SK-N-SH (cell line): ENCODE measurements at regions not wholly inside any gene's neighbourhood (a gene's known extent, or its start where the extent isn't known, plus 50 kb on each side); places are given as distances from the start of the nearest gene placed in this dataset.

Experiments
- CTCF ChIA-PET: fragments of 300-600, 350-600 bp; formaldehyde crosslinking; extraction: SDS; loops from one replicate; lab custom pipeline; 2021; lab: Yijun Ruan, JAX
- POLR2A ChIA-PET: fragments of 350-600 bp; sonication (Branson Sonifier 250); formaldehyde crosslinking; extraction: SDS; loops from one replicate; lab custom pipeline; 2020; ENCODE audit warnings: antibody characterized with exemption, inconsistent platforms; lab: Yijun Ruan, JAX
- DNase-seq: peaks from one replicate; pipeline ENCODE4 v3.0.0; 2012
- H2AFZ ChIP-seq: fragments of 200-600 bp; sonication (generic); 2 replicates; pipeline ENCODE4 v1.8.1; 2016; ENCODE audit warnings: antibody characterized with exemption, mild to moderate bottlenecking, low read depth
- H3F3A ChIP-seq: fragments of 200-600 bp; sonication (generic); replicated peaks from 2 replicates; pipeline ENCODE3; 2016; ENCODE audit warnings: antibody characterized with exemption, mild to moderate bottlenecking; ENCODE audit not compliant: insufficient read depth
- H3K27ac ChIP-seq, 2 experiments: fragments of 200-500 bp in 1 of 2; fragments of 200-600 bp in 1 of 2; sonication (Bioruptor generic) in 1 of 2; sonication (generic), shearing (Covaris generic) in 1 of 2; 2 replicates each; pipeline versions ENCODE4 v1.5.1 to v1.6.1; 2014 to 2016; ENCODE audit warnings: low read depth in 2 of 2, inconsistent platforms in 1 of 2, low read length in 1 of 2, mild to moderate bottlenecking in 1 of 2, mixed read lengths in 1 of 2
- H3K27me3 ChIP-seq: fragments of 200-600 bp; sonication (generic), shearing (Covaris generic); 2 replicates; pipeline ENCODE4 v1.6.1; 2016; ENCODE audit warnings: mixed run types; ENCODE audit not compliant: insufficient read depth
- H3K36me3 ChIP-seq, 2 experiments: fragments of 200-500 bp in 1 of 2; fragments of 200-600 bp in 1 of 2; sonication (Bioruptor generic) in 1 of 2; sonication (generic) in 1 of 2; replicated peaks in 1 of 2; 2 replicates each; pipeline versions ENCODE3 to v1.5.1; 2014 to 2016; ENCODE audit warnings: low read length in 1 of 2, mild to moderate bottlenecking in 1 of 2; ENCODE audit not compliant: insufficient read depth in 2 of 2, control insufficient read depth in 1 of 2
- H3K4me1 ChIP-seq, 2 experiments: fragments of 200-500 bp in 1 of 2; fragments of 200-600 bp in 1 of 2; sonication (Bioruptor generic) in 1 of 2; sonication (generic), shearing (Covaris generic) in 1 of 2; 2 replicates each; pipeline versions ENCODE4 v1.5.1 to v1.6.1; 2014 to 2016; ENCODE audit warnings: low read depth in 1 of 2, low read length in 1 of 2, mixed run types in 1 of 2; ENCODE audit not compliant: insufficient read depth in 2 of 2, control insufficient read depth in 1 of 2
- H3K4me2 ChIP-seq: fragments of 200-600 bp; sonication (generic), shearing (Covaris generic); 2 replicates; pipeline ENCODE4 v1.6.1; 2017; ENCODE audit warnings: mixed run types
- H3K4me3 ChIP-seq, 2 experiments: fragments of 200-500 bp in 1 of 2; fragments of 200-600 bp in 1 of 2; sonication (Bioruptor generic) in 1 of 2; sonication (generic), shearing (Covaris generic) in 1 of 2; 2 replicates each; pipeline versions ENCODE4 v1.5.1 to v1.8.1; 2014 to 2016; ENCODE audit warnings: low read depth in 2 of 2, inconsistent platforms in 1 of 2, low read length in 1 of 2, mild to moderate bottlenecking in 1 of 2, mixed read lengths in 1 of 2, moderate library complexity in 1 of 2
- H3K79me2 ChIP-seq: fragments of 200-600 bp; sonication (generic); 2 replicates; pipeline ENCODE4 v1.8.1; 2017; ENCODE audit warnings: mild to moderate bottlenecking; ENCODE audit not compliant: insufficient read depth
- H3K9ac ChIP-seq: fragments of 200-600 bp; sonication (generic); 2 replicates; pipeline ENCODE4 v1.6.1; 2017; ENCODE audit warnings: mixed run types
- H3K9me2 ChIP-seq: fragments of 200-600 bp; sonication (generic); 2 replicates; pipeline ENCODE4 v1.6.1; 2017; ENCODE audit warnings: mixed run types
- H3K9me3 ChIP-seq: fragments of 200-600 bp; sonication (generic); 2 replicates; pipeline ENCODE4 v1.6.1; 2017; ENCODE audit warnings: mixed run types, mild to moderate bottlenecking, moderate library complexity
- H4K20me1 ChIP-seq: fragments of 200-600 bp; sonication (generic); 2 replicates; pipeline ENCODE4 v1.6.1; 2017; ENCODE audit warnings: mild to moderate bottlenecking, mixed run types; ENCODE audit not compliant: insufficient read depth
- ELF1 ChIP-seq: IDR thresholded peaks from 2 replicates; pipeline ENCODE4 v1.4.0; 2012
- FOSL2 ChIP-seq: IDR thresholded peaks from 2 replicates; pipeline ENCODE4 v1.4.0; 2012; ENCODE audit warnings: low read depth, mild to moderate bottlenecking, moderate library complexity, borderline replicate concordance
- JUND ChIP-seq: IDR thresholded peaks from 2 replicates; pipeline ENCODE4 v1.4.0; 2012
- MAX ChIP-seq: IDR thresholded peaks from 2 replicates; pipeline ENCODE4 v1.4.0; 2012; ENCODE audit warnings: low read depth
- NFIC ChIP-seq: IDR thresholded peaks from 2 replicates; pipeline ENCODE4 v1.4.0; 2012; ENCODE audit warnings: borderline replicate concordance
- POLR2AphosphoS5 ChIP-seq: IDR thresholded peaks from 2 replicates; pipeline ENCODE4 v1.6.1; 2012; ENCODE audit warnings: low read depth, low read length
- SIN3A ChIP-seq: IDR thresholded peaks from 2 replicates; pipeline ENCODE4 v1.6.1; 2012; ENCODE audit warnings: low read depth, mild to moderate bottlenecking, low read length, moderate library complexity, borderline replicate concordance
- TAF1 ChIP-seq: IDR thresholded peaks from 2 replicates; pipeline ENCODE4 v1.6.1; 2012; ENCODE audit warnings: low read depth, mild to moderate bottlenecking, low read length, moderate library complexity, borderline replicate concordance
- TCF12 ChIP-seq: IDR thresholded peaks from 2 replicates; pipeline ENCODE4 v1.4.0; 2012
- TEAD4 ChIP-seq: IDR thresholded peaks from 2 replicates; pipeline ENCODE4 v1.4.0; 2012; ENCODE audit warnings: mild to moderate bottlenecking, borderline replicate concordance; ENCODE audit not compliant: insufficient read depth
- USF2 ChIP-seq: fragments of 150-350 bp; IDR thresholded peaks from 2 replicates; pipeline ENCODE4 v1.6.1; 2017; ENCODE audit warnings: antibody characterized with exemption, low read length, low read depth, borderline replicate concordance
- YY1 ChIP-seq: IDR thresholded peaks from 2 replicates; pipeline ENCODE4 v1.4.0; 2012; ENCODE audit warnings: low read depth, mild to moderate bottlenecking
- ZBTB33 ChIP-seq: IDR thresholded peaks from 2 replicates; pipeline ENCODE4 v1.4.0; 2012; ENCODE audit warnings: low read depth, borderline replicate concordance
- TF ChIP-seq, protein P1 (sequence below): fragments of 150-350 bp; IDR thresholded peaks from 2 replicates; pipeline ENCODE4 v1.6.1; 2016; ENCODE audit warnings: mild to moderate bottlenecking, low read depth, low read length
- TF ChIP-seq, protein P2 (sequence below): IDR thresholded peaks from 2 replicates; pipeline ENCODE4 v1.4.0; 2012; ENCODE audit warnings: low read depth, borderline replicate concordance
- TF ChIP-seq, protein P3 (sequence below): IDR thresholded peaks from 2 replicates; pipeline ENCODE4; 2012
- TF ChIP-seq, protein P4 (sequence below): fragments of 200-600 bp; sonication (generic); IDR thresholded peaks from 2 replicates; pipeline ENCODE4 v1.6.1; 2017; ENCODE audit warnings: antibody characterized with exemption, mild to moderate bottlenecking, moderate library complexity

DNA sequence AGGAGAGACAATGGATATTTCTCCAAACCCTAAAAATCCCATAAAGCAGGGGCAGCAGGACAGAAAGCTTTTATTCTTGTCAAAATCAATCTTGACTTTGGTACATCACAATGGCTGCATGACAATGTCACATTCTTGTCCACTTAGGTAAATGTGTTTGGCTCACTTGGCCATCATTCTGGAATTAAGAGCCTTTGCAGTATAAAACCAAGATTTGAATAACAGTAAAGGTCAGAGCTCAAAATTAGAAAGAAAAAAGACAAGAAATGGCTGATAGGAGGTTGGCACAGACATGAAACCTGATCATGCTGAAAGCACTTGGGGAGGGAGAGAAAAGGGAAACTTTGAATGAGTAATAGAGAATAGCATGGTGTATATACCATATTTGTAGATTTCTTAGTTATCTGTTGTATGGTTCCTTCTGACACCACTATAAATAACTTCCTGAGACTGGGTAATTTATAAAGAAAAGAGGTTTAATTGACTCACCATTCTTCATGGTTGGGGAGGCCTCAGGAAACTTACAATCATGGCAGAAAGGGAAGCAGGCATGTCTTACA, 158.5 kb upstream of the SGO1 start:
- H3F3A ChIP-seq: no peaks in the 10 kb centered on the region
- H3K79me2 ChIP-seq: no peaks in the 10 kb centered on the region
- no peaks in the 10 kb centered on the region for H4K20me1 ChIP-seq
- CTCF ChIA-PET: interaction anchor here (1.1 kb wide), 1 partner anchor 1550 kb away, joined by 3 read pairs; no protein-coding TSS in a partner anchor
- no peak overlapping the region for H3K9ac ChIP-seq
- H3K36me3 ChIP-seq: no peaks in the 10 kb centered on the region
- H3K9me3 ChIP-seq: no peaks in the 10 kb centered on the region
- H3K27ac ChIP-seq: no peak overlapping the region
- peaks cover 0 to 3% of the 10 kb centered on the region in 2 experiments; a peak in 2 of 4 replicates for H3K4me1 ChIP-seq
- no peak overlapping the region for H3K4me3 ChIP-seq
- POLR2A ChIA-PET: no interaction called here
- H3K4me2 ChIP-seq: no peak overlapping the region
- no peaks in the 10 kb centered on the region for H3K9me2 ChIP-seq
- TF ChIP-seq TAF1: no peak
- TF ChIP-seq NFIC: no peak
- no peak for TF ChIP-seq ZBTB33
- TF ChIP-seq, protein P1, sequence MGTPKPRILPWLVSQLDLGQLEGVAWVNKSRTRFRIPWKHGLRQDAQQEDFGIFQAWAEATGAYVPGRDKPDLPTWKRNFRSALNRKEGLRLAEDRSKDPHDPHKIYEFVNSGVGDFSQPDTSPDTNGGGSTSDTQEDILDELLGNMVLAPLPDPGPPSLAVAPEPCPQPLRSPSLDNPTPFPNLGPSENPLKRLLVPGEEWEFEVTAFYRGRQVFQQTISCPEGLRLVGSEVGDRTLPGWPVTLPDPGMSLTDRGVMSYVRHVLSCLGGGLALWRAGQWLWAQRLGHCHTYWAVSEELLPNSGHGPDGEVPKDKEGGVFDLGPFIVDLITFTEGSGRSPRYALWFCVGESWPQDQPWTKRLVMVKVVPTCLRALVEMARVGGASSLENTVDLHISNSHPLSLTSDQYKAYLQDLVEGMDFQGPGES: no peak
- TF ChIP-seq YY1: no peak
- TF ChIP-seq USF2: no peak
- TF ChIP-seq, protein P2, sequence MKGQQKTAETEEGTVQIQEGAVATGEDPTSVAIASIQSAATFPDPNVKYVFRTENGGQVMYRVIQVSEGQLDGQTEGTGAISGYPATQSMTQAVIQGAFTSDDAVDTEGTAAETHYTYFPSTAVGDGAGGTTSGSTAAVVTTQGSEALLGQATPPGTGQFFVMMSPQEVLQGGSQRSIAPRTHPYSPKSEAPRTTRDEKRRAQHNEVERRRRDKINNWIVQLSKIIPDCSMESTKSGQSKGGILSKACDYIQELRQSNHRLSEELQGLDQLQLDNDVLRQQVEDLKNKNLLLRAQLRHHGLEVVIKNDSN: no peak
- TF ChIP-seq TEAD4: no peak
- TF ChIP-seq TCF12: no peak
- TF ChIP-seq, protein P3, sequence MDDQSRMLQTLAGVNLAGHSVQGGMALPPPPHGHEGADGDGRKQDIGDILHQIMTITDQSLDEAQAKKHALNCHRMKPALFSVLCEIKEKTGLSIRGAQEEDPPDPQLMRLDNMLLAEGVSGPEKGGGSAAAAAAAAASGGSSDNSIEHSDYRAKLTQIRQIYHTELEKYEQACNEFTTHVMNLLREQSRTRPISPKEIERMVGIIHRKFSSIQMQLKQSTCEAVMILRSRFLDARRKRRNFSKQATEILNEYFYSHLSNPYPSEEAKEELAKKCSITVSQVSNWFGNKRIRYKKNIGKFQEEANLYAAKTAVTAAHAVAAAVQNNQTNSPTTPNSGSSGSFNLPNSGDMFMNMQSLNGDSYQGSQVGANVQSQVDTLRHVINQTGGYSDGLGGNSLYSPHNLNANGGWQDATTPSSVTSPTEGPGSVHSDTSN: no peak
- TF ChIP-seq SIN3A: no peak
- TF ChIP-seq, protein P4, sequence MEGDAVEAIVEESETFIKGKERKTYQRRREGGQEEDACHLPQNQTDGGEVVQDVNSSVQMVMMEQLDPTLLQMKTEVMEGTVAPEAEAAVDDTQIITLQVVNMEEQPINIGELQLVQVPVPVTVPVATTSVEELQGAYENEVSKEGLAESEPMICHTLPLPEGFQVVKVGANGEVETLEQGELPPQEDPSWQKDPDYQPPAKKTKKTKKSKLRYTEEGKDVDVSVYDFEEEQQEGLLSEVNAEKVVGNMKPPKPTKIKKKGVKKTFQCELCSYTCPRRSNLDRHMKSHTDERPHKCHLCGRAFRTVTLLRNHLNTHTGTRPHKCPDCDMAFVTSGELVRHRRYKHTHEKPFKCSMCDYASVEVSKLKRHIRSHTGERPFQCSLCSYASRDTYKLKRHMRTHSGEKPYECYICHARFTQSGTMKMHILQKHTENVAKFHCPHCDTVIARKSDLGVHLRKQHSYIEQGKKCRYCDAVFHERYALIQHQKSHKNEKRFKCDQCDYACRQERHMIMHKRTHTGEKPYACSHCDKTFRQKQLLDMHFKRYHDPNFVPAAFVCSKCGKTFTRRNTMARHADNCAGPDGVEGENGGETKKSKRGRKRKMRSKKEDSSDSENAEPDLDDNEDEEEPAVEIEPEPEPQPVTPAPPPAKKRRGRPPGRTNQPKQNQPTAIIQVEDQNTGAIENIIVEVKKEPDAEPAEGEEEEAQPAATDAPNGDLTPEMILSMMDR: no peak
- no peak for TF ChIP-seq JUND
- no peak for TF ChIP-seq POLR2AphosphoS5
- TF ChIP-seq FOSL2: no peak
- no peak for TF ChIP-seq ELF1
- TF ChIP-seq MAX: no peak
- no peaks in the 10 kb centered on the region for H3K27me3 ChIP-seq
- no peak for DNase-seq
- H2AFZ ChIP-seq: no peak overlapping the region
